HFFc6 (cell line): ENCODE measurements at regions not wholly inside any gene's neighbourhood (a gene's known extent, or its start where the extent isn't known, plus 50 kb on each side); places are given as distances from the start of the nearest gene placed in this dataset.

Experiments used
- DNase-seq: peaks from one replicate; pipeline ENCODE4 v3.0.0-alpha.2; 2018
- H3K27ac Mint-ChIP-seq: 2 replicates; pipeline ENCODE4 v1.8.0; 2020; ENCODE audit warnings: mild to moderate bottlenecking, mixed read lengths
- H3K27me3 Mint-ChIP-seq: 2 replicates; pipeline ENCODE4 v1.8.0; 2021; ENCODE audit warnings: mild to moderate bottlenecking, moderate library complexity, mixed read lengths; ENCODE audit not compliant: insufficient read depth
- H3K36me3 Mint-ChIP-seq: 2 replicates; pipeline ENCODE4 v1.8.0; 2021; ENCODE audit warnings: low read depth, mixed read lengths
- H3K4me1 Mint-ChIP-seq: 2 replicates; pipeline ENCODE4 v1.8.0; 2020; ENCODE audit warnings: low read depth, mixed read lengths
- H3K4me3 Mint-ChIP-seq: 2 replicates; pipeline ENCODE4 v1.8.0; 2020; ENCODE audit warnings: mild to moderate bottlenecking, moderate library complexity, mixed read lengths
- H3K9me3 Mint-ChIP-seq: 2 replicates; pipeline ENCODE4 v1.8.0; 2020; ENCODE audit warnings: mild to moderate bottlenecking, mixed read lengths
- TF ChIP-seq, protein P1 (sequence below): fragments of 200-600 bp; sonication (generic); IDR thresholded peaks from 2 replicates; pipeline ENCODE4 v1.5.0; 2021; ENCODE audit warnings: antibody characterized with exemption, mild to moderate bottlenecking

DNA sequence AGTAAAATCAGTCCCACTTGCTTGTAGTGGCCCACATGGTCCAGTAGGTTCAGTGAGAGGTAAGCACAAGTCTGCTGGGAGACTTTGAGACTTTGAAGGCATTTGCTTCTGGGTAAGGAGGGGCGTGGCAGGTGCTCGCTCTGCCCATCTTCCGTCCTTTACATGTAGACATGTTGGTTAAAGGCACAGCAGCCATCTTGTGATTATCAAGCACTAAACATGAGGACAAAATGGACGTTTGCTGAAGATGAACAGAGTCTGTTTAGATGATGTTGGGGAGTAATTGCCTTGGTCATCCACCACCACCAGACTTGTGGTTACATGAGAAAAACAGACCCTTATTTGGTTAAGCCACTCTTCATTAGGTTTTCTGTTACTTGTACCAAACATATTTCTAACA, 252.8 kb upstream of the PARD3B start:
- Mint-ChIP-seq H3K36me3 (no peaks in the 10 kb centered on the region), H3K4me1 (no peaks in the 10 kb centered on the region)

DNA sequence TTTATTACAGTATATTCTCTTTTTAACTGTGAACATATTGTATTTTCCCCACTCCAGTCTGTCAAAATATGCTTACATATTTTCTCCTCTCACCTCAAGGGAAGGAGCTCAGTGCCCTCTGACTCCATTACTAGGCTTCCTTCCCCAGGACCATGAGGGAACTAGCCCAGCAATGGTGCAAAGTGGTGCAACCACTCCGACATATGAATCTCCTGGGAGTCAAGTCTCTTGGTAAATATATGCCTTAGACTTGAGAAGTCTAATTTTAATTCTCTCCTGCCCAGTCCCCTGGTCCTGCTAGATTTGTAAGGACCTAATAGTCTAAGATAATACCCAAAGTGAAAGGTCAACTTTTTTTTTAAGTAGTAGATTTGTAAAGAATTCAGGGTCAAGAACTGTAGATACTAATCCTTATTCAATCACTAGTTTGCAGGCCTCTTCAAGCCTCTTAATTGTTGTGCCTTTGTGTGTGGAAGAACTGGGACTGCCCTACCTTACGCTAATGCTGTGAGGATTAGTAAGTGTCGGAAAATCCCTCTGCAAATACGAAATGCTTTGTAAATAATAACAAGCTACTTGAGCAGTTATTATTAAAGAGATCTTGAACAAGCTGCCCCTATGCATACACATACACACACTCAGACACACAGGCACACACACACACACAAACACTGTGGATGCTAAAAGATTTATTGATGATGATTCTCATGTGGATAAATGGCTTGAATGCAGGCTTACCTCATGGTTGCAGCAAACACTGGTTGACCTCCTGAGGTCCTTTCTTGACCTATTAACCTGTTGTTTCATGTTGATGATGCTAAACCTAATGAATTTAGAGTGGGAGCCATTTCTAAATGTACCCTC, 251.2 kb upstream of the PARD3B start:
- Mint-ChIP-seq H3K4me3 (no peak overlapping the region), H3K27ac (no peak overlapping the region), H3K36me3 (no peaks in the 10 kb centered on the region), H3K4me1 (no peaks in the 10 kb centered on the region), H3K27me3 (peaks cover 15% of the 10 kb centered on the region), H3K9me3 (no peaks in the 10 kb centered on the region)
- no peak for DNase-seq
- TF ChIP-seq, protein P1, sequence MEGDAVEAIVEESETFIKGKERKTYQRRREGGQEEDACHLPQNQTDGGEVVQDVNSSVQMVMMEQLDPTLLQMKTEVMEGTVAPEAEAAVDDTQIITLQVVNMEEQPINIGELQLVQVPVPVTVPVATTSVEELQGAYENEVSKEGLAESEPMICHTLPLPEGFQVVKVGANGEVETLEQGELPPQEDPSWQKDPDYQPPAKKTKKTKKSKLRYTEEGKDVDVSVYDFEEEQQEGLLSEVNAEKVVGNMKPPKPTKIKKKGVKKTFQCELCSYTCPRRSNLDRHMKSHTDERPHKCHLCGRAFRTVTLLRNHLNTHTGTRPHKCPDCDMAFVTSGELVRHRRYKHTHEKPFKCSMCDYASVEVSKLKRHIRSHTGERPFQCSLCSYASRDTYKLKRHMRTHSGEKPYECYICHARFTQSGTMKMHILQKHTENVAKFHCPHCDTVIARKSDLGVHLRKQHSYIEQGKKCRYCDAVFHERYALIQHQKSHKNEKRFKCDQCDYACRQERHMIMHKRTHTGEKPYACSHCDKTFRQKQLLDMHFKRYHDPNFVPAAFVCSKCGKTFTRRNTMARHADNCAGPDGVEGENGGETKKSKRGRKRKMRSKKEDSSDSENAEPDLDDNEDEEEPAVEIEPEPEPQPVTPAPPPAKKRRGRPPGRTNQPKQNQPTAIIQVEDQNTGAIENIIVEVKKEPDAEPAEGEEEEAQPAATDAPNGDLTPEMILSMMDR: no peak

More for the DNA sequence above, 252.8 kb upstream of the PARD3B start:
- DNase-seq: no peak
- Mint-ChIP-seq H3K27me3 (peaks cover 26% of the 10 kb centered on the region), H3K27ac (no peak overlapping the region), H3K4me3 (no peak overlapping the region), H3K9me3 (no peaks in the 10 kb centered on the region)
- TF ChIP-seq, protein P1: no peak

DNA sequence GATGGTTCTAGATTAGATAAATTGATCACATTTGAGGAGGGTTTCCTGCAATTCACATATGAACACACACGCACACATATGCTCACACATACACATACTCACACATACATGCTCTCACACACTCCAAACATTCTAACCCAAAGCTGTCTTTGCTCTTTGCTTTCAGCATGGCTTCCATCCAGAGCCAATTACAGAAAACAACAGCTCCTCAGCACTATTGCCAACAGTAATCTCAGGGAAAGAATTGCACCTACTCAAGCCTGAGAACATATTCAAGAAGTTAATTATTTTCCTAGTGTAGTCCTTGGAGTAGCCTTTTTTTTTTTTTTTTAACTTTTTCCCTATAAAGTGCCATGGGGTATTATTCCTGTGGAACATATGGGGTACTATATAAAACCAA, 246.9 kb upstream of the PARD3B start:
- Mint-ChIP-seq H3K4me3 (no peak overlapping the region), H3K4me1 (no peaks in the 10 kb centered on the region), H3K36me3 (no peaks in the 10 kb centered on the region), H3K9me3 (no peaks in the 10 kb centered on the region), H3K27ac (no peak overlapping the region), H3K27me3 (peaks cover 5% of the 10 kb centered on the region)
- TF ChIP-seq, protein P1: no peak
- no peak for DNase-seq

DNA sequence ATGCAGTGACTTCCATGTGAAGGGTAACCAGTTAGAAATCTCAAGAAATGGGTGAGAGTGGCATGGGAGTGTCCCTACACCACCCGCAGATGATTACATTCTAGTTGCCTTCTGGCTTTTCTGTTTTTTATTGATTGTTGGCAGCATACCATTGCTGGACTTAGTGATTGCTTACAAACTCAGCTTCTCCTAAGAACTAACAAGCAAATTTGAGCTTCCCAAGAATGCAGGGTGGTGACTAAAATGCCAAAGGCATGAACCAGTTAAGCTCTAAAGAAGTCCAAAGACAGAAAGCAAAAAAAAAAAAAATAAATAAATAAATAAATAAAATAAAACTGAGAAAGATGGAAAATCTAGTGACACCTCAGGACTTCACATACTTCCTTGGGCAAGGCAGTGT, 245.5 kb upstream of the PARD3B start:
- H3K36me3 Mint-ChIP-seq: no peaks in the 10 kb centered on the region
- H3K27me3 Mint-ChIP-seq: peaks cover 5% of the 10 kb centered on the region
- H3K9me3 Mint-ChIP-seq: no peaks in the 10 kb centered on the region
- no peak overlapping the region for H3K4me3 Mint-ChIP-seq
- TF ChIP-seq, protein P1: no peak
- H3K4me1 Mint-ChIP-seq: no peaks in the 10 kb centered on the region
- DNase-seq: no peak
- H3K27ac Mint-ChIP-seq: no peak overlapping the region

DNA sequence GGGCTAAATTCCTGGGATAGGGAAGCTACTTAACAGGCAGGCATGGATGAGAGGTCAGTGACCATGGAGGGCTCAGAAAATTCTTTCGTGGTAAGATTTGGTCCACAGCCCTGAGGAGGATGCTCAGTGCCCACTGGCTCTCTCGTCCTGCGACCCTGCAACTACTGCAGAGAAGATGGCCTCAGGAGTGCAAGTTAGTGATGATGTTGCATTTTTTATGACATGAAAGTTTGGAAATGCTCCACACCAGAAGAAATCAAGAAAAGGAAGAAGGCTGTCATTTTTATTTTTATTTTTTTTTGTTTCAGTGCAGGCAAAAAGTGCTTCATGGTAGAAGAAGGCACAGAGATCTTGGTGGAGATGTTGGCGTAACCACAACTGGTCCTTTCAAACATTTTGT, 238.6 kb upstream of the PARD3B start:
- TF ChIP-seq, protein P1: no peak
- H3K9me3 Mint-ChIP-seq: no peaks in the 10 kb centered on the region
- no peaks in the 10 kb centered on the region for H3K4me1 Mint-ChIP-seq
- H3K27ac Mint-ChIP-seq: no peak overlapping the region
- DNase-seq: no peak
- H3K27me3 Mint-ChIP-seq: peaks cover 26% of the 10 kb centered on the region
- no peaks in the 10 kb centered on the region for H3K36me3 Mint-ChIP-seq
- H3K4me3 Mint-ChIP-seq: no peak overlapping the region
